Mesenchymal stem cell (in vitro differentiated cells and primary cell): ENCODE measurements at regions not wholly inside any gene's neighbourhood (a gene's known extent, or its start where the extent isn't known, plus 50 kb on each side); places are given as distances from the start of the nearest gene placed in this dataset.
"Not testable (repeated sequence)": the region's sequence is repeated elsewhere in the genome, so short reads cannot be mapped to it uniquely, and the experiment has no call there.

ENCODE experiments used
- DNase-seq: peaks from one replicate; pipeline ENCODE4 v3.0.0-alpha.2; 2013
- H2AFZ ChIP-seq: one replicate; pipeline ENCODE4 v1.6.1; 2013; ENCODE audit warnings: low read depth, mild to moderate bottlenecking, control low read depth, inconsistent platforms, low read length, moderate library complexity
- H2AK5ac ChIP-seq: 2 replicates; pipeline ENCODE4 v1.6.1; 2013; ENCODE audit warnings: low read length, moderate library complexity, mild to moderate bottlenecking, inconsistent platforms; ENCODE audit not compliant: severe bottlenecking
- H2BK120ac ChIP-seq: one replicate; pipeline ENCODE4 v1.6.1; 2013; ENCODE audit warnings: low read depth, mild to moderate bottlenecking, inconsistent platforms, low read length, moderate library complexity
- H2BK12ac ChIP-seq, 2 experiments: one replicate each; pipeline ENCODE4 v1.6.1; 2013; ENCODE audit warnings: inconsistent platforms in 2 of 2, low read length in 2 of 2, mild to moderate bottlenecking in 2 of 2, moderate library complexity in 2 of 2, control low read depth in 1 of 2
- H2BK15ac ChIP-seq: one replicate; pipeline ENCODE4 v1.6.1; 2013; ENCODE audit warnings: mild to moderate bottlenecking, low read depth, inconsistent platforms; ENCODE audit not compliant: poor library complexity, severe bottlenecking
- H2BK5ac ChIP-seq: 2 replicates; pipeline ENCODE4 v1.6.1; 2013; ENCODE audit warnings: low read depth, mild to moderate bottlenecking, low read length, control low read depth, inconsistent platforms; ENCODE audit not compliant: poor library complexity, severe bottlenecking
- H3K14ac ChIP-seq, 2 experiments: one replicate each; pipeline ENCODE4 v1.6.1; 2013; ENCODE audit warnings: inconsistent platforms in 2 of 2, low read length in 2 of 2, control low read depth in 1 of 2, mild to moderate bottlenecking in 1 of 2, moderate library complexity in 1 of 2
- H3K18ac ChIP-seq, 2 experiments: one replicate each; pipeline ENCODE4 v1.6.1; 2013; ENCODE audit warnings: inconsistent platforms in 2 of 2, low read length in 2 of 2, control low read depth in 1 of 2, low read depth in 1 of 2, mild to moderate bottlenecking in 1 of 2
- H3K23ac ChIP-seq, 2 experiments: one replicate each; pipeline ENCODE4 v1.6.1; 2013; ENCODE audit warnings: inconsistent platforms in 2 of 2, low read length in 2 of 2, mild to moderate bottlenecking in 2 of 2, moderate library complexity in 2 of 2, control low read depth in 1 of 2
- H3K27ac ChIP-seq: 2 replicates; pipeline ENCODE4 v1.5.1; 2013; ENCODE audit warnings: mild to moderate bottlenecking, moderate library complexity, low read length, control low read depth, inconsistent platforms; ENCODE audit not compliant: poor library complexity, severe bottlenecking
- H3K27me3 ChIP-seq, 2 experiments: 2 replicates each; pipeline versions ENCODE4 v1.6.1 to v1.7.0; 2013; ENCODE audit warnings: low read length in 2 of 2, mild to moderate bottlenecking in 2 of 2, moderate library complexity in 2 of 2, control low read depth in 1 of 2, inconsistent platforms in 1 of 2; ENCODE audit not compliant: control insufficient read depth in 1 of 2, insufficient read depth in 1 of 2
- H3K36me3 ChIP-seq, 2 experiments: 2 replicates each; pipeline versions ENCODE4 v1.6.1 to v1.7.0; 2013; ENCODE audit warnings: low read length in 2 of 2, control low read depth in 1 of 2, inconsistent platforms in 1 of 2, low read depth in 1 of 2, mild to moderate bottlenecking in 1 of 2; ENCODE audit not compliant: insufficient read depth in 2 of 2, control insufficient read depth in 1 of 2
- H3K4ac ChIP-seq, 2 experiments: one replicate each; pipeline ENCODE4 v1.6.1; 2013; ENCODE audit warnings: inconsistent platforms in 2 of 2, low read length in 2 of 2, mild to moderate bottlenecking in 2 of 2, moderate library complexity in 2 of 2, control low read depth in 1 of 2, low read depth in 1 of 2
- H3K4me1 ChIP-seq: 2 replicates; pipeline ENCODE4 v1.6.1; 2013; ENCODE audit warnings: low read depth, low read length, control low read depth; ENCODE audit not compliant: control insufficient read depth, insufficient read depth
- H3K4me2 ChIP-seq: 2 replicates; pipeline ENCODE4 v1.6.1; 2013; ENCODE audit warnings: low read length, mild to moderate bottlenecking, inconsistent platforms; ENCODE audit not compliant: poor library complexity, severe bottlenecking
- H3K4me3 ChIP-seq, 2 experiments: 2 replicates each; pipeline versions ENCODE4 v1.5.1 to v1.7.0; 2013; ENCODE audit warnings: low read length in 2 of 2, mild to moderate bottlenecking in 2 of 2, control low read depth in 1 of 2, low read depth in 1 of 2; ENCODE audit not compliant: insufficient read depth in 1 of 2
- H3K79me1 ChIP-seq: replicated peaks from 2 replicates; pipeline ENCODE4 v1.6.1; 2013; ENCODE audit warnings: mild to moderate bottlenecking, control low read depth, low read length, inconsistent platforms; ENCODE audit not compliant: poor library complexity, severe bottlenecking
- H3K9ac ChIP-seq: 2 replicates; pipeline ENCODE4 v1.7.0; 2013; ENCODE audit warnings: mild to moderate bottlenecking, low read length, moderate library complexity
- H3K9me3 ChIP-seq: 2 replicates; pipeline ENCODE4 v1.7.0; 2013; ENCODE audit warnings: mild to moderate bottlenecking, low read length; ENCODE audit not compliant: control insufficient read depth
- H4K8ac ChIP-seq: one replicate; pipeline ENCODE4 v1.6.1; 2013; ENCODE audit warnings: inconsistent platforms, mild to moderate bottlenecking, low read length, moderate library complexity
- H4K91ac ChIP-seq: one replicate; pipeline ENCODE4 v1.6.1; 2013; ENCODE audit warnings: mild to moderate bottlenecking, low read length, inconsistent platforms
- WGBS: methylation state at CpG from one replicate; pipeline ENCODE4 v1.1.7; 2013; ENCODE audit warnings: mixed read lengths; 5-methylcytosine and 5-hydroxymethylcytosine counted together

DNA sequence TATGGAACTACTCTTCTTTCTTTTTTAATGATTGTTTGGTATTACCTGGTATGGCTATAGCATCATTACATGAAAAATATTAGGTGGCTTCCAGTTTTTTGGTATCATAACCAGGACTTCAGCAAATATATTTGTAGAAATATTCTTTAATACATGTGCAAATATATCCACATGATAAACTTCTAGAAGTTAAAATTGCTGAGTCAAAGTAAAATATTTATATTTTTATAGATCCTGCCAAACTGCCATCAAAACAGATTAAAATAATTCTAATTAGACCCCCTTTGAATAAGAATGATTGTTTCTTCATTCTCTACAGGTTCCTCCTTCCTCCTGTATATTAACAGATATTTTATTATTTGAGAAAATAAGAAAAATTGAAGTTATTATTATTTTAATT lies 708.5 kb upstream of the INTU start:
- Histone ChIP-seq H3K4me1 (no peaks in the 10 kb centered on the region), H3K27me3 (no peaks in the 10 kb centered on the region), H3K4ac (no peak overlapping the region), H3K27ac (no peak overlapping the region), H2BK120ac (no peak overlapping the region), H4K91ac (no peak overlapping the region), H2AFZ (no peak overlapping the region), H3K23ac (no peak overlapping the region), H3K18ac (no peak overlapping the region), H4K8ac (no peak overlapping the region), H2BK5ac (no peak overlapping the region), H3K4me3 (no peak overlapping the region), H3K9ac (no peak overlapping the region), H2BK15ac (no peak overlapping the region), H3K4me2 (no peak overlapping the region), H3K79me1 (no peaks in the 10 kb centered on the region), H2BK12ac (no peak overlapping the region), H2AK5ac (no peak overlapping the region), H3K14ac (no peak overlapping the region), H3K36me3 (no peaks in the 10 kb centered on the region), H3K9me3 (peaks cover 6% of the 10 kb centered on the region)
- DNase-seq, result no peak

DNA sequence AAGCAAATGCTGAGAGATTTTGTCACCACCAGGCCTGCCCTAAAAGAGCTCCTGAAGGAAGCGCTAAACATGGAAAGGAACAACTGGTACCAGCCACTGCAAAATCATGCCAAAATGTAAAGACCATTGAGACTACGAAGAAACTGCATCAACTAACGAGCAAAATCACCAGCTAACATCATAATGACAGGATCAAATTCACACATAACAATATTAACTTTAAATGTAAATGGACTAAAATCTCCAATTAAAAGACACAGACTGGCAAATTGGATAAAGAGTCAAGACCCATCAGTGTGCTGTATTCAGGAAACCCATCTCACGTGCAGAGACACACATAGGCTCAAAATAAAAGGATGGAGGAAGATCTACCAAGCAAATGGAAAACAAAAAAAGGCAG lies 702.7 kb upstream of the INTU start:
- not testable (repeated sequence) for H2AFZ ChIP-seq, H3K4me2 ChIP-seq, H2BK5ac ChIP-seq, H3K18ac ChIP-seq, H3K4me1 ChIP-seq, H3K4ac ChIP-seq, H4K91ac ChIP-seq, H3K14ac ChIP-seq, H2BK120ac ChIP-seq, H3K79me1 ChIP-seq, H3K27me3 ChIP-seq, H3K9ac ChIP-seq, H4K8ac ChIP-seq, H3K9me3 ChIP-seq, H3K4me3 ChIP-seq, H3K36me3 ChIP-seq, H3K27ac ChIP-seq, H3K23ac ChIP-seq, DNase-seq, H2AK5ac ChIP-seq, H2BK15ac ChIP-seq, H2BK12ac ChIP-seq
- no CpG with 5 or more reads among the region's 4 CpGs for WGBS

DNA sequence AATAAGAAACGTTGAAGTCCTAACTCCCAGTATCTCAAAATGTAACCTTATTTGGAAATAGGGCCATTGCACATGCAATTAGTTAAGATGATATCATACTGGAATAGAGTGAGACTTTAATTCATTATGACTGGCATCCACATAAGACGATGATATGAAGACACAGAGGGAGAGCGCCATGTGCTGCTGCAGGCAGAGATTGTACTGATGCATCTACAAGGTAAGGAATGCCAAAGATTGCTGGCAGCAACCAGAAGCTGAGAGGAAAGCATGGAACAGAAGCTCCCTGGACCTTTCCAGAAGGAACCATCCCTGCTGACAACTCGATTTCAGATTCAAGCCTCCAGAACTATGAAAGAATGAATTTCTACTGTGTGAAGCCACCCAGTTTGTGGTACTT lies 697.0 kb upstream of the INTU start:
- no peak overlapping the region for H2BK12ac ChIP-seq
- H3K4ac ChIP-seq, result no peak overlapping the region
- H2AK5ac ChIP-seq, result no peak overlapping the region
- WGBS, result 94% methylated on average over 4 of the region's 4 CpGs
- H3K9ac ChIP-seq, result no peak overlapping the region
- no peak overlapping the region for H4K91ac ChIP-seq
- no peak overlapping the region for H3K18ac ChIP-seq
- H3K9me3 ChIP-seq, result no peaks in the 10 kb centered on the region
- no peak overlapping the region for H3K4me2 ChIP-seq
- H4K8ac ChIP-seq, result no peak overlapping the region
- H3K27ac ChIP-seq, result no peak overlapping the region
- no peak overlapping the region for H2BK15ac ChIP-seq
- H3K36me3 ChIP-seq, result no peaks in the 10 kb centered on the region
- no peak overlapping the region for H3K23ac ChIP-seq
- H3K4me3 ChIP-seq, result no peak overlapping the region
- H3K27me3 ChIP-seq, result no peaks in the 10 kb centered on the region
- H3K79me1 ChIP-seq, result no peaks in the 10 kb centered on the region
- no peak overlapping the region for H2BK120ac ChIP-seq
- no peaks in the 10 kb centered on the region for H3K4me1 ChIP-seq
- no peak overlapping the region for H3K14ac ChIP-seq
- H2BK5ac ChIP-seq, result no peak overlapping the region
- DNase-seq, result no peak
- no peak overlapping the region for H2AFZ ChIP-seq

DNA sequence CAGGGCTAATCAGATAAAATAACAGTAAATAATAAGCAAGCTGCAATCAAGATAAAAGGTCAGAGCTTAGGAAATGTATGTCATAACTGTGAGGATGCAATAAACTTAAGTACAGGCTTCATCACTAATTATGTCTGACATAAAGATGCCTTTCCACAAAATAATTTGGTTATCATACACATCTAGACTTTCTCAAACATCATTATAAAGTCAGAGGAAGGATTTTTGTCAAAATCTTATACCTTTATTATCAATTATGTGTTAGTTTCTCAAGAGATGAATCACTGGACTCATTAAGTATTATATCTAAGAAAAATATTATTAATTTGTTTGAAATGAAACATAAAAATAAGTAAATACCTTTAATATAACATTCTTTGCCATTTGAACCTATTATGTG lies 695.4 kb upstream of the INTU start:
- no peaks in the 10 kb centered on the region for H3K27me3 ChIP-seq
- no peak overlapping the region for H3K23ac ChIP-seq
- no peak overlapping the region for H3K4me2 ChIP-seq
- H3K4me1 ChIP-seq, result no peaks in the 10 kb centered on the region
- H2BK15ac ChIP-seq, result no peak overlapping the region
- no peak overlapping the region for H3K27ac ChIP-seq
- H3K9ac ChIP-seq, result no peak overlapping the region
- H3K4ac ChIP-seq, result no peak overlapping the region
- no peak overlapping the region for H2BK120ac ChIP-seq
- H2AFZ ChIP-seq, result no peak overlapping the region
- no peak overlapping the region for H4K91ac ChIP-seq
- no peaks in the 10 kb centered on the region for H3K79me1 ChIP-seq
- H3K18ac ChIP-seq, result no peak overlapping the region
- H2AK5ac ChIP-seq, result no peak overlapping the region
- no peak overlapping the region for H3K4me3 ChIP-seq
- H3K14ac ChIP-seq, result no peak overlapping the region
- H3K9me3 ChIP-seq, result no peaks in the 10 kb centered on the region
- H4K8ac ChIP-seq, result no peak overlapping the region
- H3K36me3 ChIP-seq, result no peaks in the 10 kb centered on the region
- no peak overlapping the region for H2BK5ac ChIP-seq
- no peak for DNase-seq
- no peak overlapping the region for H2BK12ac ChIP-seq
